GM12864 (cell line): ENCODE measurements at regions not wholly inside any gene's neighbourhood (a gene's known extent, or its start where the extent isn't known, plus 50 kb on each side); places are given as distances from the start of the nearest gene placed in this dataset.

Source experiments
- DNase-seq: peaks from one replicate; pipeline ENCODE4 v3.0.0-alpha.2; 2011; ENCODE audit warnings: low read depth
- H3K4me3 ChIP-seq: 2 replicates; pipeline ENCODE4 v1.5.1; 2011; ENCODE audit warnings: mild to moderate bottlenecking, low read depth, low read length, control low read depth
- CTCF ChIP-seq: IDR thresholded peaks from 2 replicates; pipeline ENCODE4 v1.5.1; 2011; ENCODE audit warnings: low read depth, mild to moderate bottlenecking, moderate library complexity, low read length, control low read depth, inconsistent platforms; ENCODE audit errors: missing control alignments

GRCh38 chr1:106217765-106218164, 838.7 kb upstream of the PRMT6 start:
- TF ChIP-seq CTCF = no peak
- H3K4me3 ChIP-seq = no peak overlapping the region
- no peak for DNase-seq

- TF ChIP-seq CTCF = no peak
These were observed 834.1 kb upstream of the PRMT6 start for GRCh38 chr1:106222403-106222802.

GRCh38 chr1:106223213-106223612, 833.3 kb upstream of the PRMT6 start:
- no peak overlapping the region for H3K4me3 ChIP-seq
- TF ChIP-seq CTCF = no peak
- no peak for DNase-seq

More at GRCh38 chr1:106222403-106222802, 834.1 kb upstream of the PRMT6 start:
- no peak overlapping the region for H3K4me3 ChIP-seq
- no peak for DNase-seq

- DNase-seq = no peak
- H3K4me3 ChIP-seq = no peak overlapping the region
These were observed 832.0 kb upstream of the PRMT6 start for GRCh38 chr1:106224426-106224825.

GRCh38 chr1:106225403-106225802, 831.1 kb upstream of the PRMT6 start:
- TF ChIP-seq CTCF = no peak
- no peak for DNase-seq
- no peak overlapping the region for H3K4me3 ChIP-seq

More at GRCh38 chr1:106224426-106224825, 832.0 kb upstream of the PRMT6 start:
- TF ChIP-seq CTCF = no peak

- no peak for DNase-seq
- no peak for TF ChIP-seq CTCF
These were observed 829.9 kb upstream of the PRMT6 start for GRCh38 chr1:106226550-106226949.

GRCh38 chr1:106232128-106232527, 824.3 kb upstream of the PRMT6 start:
- no peak overlapping the region for H3K4me3 ChIP-seq
- no peak for TF ChIP-seq CTCF
- DNase-seq = no peak

More at GRCh38 chr1:106226550-106226949, 829.9 kb upstream of the PRMT6 start:
- no peak overlapping the region for H3K4me3 ChIP-seq
